NCI-H1092 treated with DMSO at 0.1 percent for 48 hours (cell line): ENCODE measurements at regions not wholly inside any gene's neighbourhood (a gene's known extent, or its start where the extent isn't known, plus 50 kb on each side); places are given as distances from the start of the nearest gene placed in this dataset.

Experiments
- DNase-seq: peaks from one replicate; lab custom pipeline; 2025; lab: John Stamatoyannopoulos, UW

DNA sequence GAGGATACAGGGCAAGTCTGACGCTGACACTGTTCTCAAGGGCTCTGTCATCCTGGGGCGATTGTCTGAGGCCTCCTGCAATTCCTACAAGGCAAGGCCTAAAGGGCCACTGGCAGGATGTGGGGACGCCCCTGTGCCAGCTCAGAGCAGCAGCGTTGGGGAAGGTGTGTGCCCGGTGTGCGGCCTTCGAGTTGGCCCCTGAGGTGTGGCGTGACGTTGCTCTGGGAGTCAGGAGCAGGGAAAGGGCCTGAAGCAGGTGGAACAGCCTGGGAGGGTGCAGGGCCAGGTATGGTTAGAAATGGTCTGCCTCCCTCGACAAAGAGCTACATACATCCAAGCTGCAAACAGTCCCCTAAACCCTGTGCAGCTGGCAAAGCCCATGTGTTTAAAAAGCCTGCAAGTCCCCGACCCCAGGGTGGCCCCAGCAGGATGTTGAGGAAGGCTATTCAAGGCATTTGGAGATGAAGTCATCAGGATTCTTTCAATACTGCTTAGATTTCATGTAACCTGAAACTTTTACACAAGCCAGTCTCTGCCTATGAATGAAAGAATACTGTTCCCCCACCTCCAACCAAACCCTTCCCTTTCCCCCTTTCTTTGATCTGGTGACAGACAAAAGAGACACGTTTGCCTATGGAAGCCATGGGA, 142.5 kb upstream of the TNS3 start:
- peak; percentile 2 for DNase-seq

DNA sequence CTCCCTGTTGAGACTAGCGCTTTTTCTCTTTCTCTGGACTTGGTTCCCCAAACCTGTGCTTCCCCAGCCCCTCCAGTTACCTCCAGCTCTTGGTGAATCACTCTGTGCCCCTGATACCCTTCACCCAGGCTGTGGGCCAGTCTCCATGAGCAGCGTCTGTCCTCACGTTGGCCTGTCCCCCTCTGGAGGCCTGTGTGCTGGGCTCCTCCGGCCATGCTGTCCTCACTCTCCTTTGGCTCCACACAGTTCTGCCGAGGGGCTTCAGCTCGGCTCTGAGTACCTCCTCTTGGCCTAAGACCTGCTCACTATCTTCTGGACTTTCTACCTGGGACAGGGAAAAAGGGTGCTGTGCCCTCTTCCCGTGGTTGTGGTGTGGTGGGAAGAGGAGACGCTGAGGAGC, 140.2 kb upstream of the TNS3 start:
- DNase-seq = no peak

DNA sequence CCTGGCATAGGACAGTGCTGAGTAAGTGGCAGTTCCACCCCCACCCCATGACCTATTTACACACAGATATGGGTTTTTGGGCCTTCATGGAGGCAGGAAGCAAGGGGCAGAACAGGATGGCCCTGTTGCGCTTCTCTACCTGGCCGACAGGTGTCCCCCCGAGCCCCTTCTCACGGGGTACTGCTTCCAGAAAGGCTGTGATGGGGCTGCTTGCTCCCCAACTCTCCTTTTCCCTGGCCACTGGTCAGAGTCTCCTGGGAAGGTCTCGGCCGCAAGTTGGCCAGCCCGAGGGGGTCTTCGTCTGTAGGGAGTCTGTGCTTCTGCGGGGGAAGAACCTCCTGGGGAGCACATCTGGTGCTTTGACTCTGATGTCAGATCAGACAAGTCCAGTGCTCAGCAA, 139.8 kb upstream of the TNS3 start:
- no peak for DNase-seq

DNA sequence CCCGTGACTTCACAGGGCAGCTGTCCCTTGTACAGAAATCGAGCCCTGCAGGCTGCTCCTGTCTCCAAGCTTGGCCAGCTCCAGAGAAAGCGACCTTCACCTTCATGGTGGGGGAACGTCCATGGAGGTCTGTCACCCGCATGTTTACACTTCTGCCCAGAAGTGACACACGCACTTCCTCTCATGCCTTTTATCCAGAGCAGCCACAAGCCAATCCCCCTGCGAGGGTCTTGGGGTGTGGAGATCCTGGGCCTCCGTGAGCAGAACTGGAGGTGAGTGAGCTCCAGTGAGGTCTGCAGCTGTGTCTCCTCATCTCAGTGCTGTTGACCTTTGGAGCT, 139.0 kb upstream of the TNS3 start:
- no peak for DNase-seq

DNA sequence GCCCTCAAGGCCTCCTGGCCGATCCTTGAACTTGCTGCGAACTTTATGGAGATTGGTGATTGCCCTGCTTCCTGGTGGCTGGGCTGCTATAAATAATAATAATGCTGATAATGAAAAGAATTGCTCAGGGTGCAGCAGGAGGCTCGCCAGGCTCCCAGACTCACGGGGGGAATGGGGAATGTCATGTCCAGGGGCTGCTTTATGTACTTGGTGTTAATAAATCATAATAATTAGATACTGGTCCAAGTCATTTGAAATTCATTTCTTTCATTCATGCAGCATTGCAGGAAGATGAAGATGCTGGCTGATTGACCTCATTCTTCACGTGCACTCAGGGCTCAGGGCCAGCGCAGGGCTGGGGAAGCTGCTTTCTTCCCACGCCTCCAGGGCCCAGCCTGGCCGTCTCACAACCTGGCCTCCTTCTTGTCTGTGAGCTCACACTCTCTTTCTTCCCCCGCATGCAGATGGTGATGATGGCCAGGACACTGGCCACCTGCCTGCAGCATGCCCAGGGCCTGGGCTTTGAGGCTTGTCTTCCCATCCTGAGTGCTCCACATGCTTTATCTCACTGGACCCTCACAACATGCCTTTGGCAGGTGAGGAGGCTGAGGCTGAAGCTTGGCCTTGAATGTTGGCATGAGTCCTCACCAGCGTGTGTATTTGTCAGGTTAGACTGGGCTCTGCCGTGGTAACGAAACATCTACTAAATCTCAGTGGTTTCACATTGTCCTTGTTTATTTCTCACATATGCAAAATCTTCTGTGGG, 138.4 kb upstream of the TNS3 start:
- no peak for DNase-seq

DNA sequence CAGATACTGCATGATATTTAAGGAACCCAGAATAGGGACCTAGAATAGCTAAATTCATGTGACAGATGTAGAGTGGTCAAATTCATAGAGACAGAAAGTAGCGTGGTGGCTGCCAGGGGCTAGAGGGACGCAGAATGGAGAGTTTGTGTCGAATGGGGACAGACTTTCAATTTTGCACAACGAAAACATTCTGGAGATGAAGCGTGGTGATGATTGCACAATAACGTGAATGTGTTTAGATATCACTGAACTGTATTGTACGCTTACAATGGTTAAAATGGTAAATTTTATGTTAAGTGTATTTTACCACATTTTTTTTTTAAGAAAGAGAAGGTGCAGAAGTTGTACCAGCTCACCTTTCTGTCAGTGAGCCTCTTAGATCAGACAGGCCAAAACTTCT, 137.8 kb upstream of the TNS3 start:
- no peak for DNase-seq

DNA sequence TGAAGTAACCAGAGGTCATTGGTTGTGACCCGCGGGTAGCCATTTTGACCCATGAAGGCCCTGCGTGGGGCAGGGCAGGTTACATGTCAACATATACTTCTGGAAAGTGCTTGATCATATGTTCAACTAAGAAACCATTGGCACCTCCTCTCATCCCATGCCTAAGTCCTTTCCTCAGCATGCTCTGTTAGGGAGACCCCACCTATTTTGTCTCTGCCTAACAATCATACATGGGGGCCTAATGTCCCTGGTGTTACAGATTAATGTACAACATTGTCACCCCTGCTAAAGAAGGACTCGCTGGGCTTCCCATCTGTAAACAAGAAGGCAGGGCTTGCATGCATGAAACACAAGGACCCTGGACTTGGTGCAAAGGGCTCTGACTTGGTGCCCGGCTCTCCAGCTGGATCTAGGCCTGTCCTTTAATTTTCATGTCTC, 133.7 kb upstream of the TNS3 start:
- no peak for DNase-seq

DNA sequence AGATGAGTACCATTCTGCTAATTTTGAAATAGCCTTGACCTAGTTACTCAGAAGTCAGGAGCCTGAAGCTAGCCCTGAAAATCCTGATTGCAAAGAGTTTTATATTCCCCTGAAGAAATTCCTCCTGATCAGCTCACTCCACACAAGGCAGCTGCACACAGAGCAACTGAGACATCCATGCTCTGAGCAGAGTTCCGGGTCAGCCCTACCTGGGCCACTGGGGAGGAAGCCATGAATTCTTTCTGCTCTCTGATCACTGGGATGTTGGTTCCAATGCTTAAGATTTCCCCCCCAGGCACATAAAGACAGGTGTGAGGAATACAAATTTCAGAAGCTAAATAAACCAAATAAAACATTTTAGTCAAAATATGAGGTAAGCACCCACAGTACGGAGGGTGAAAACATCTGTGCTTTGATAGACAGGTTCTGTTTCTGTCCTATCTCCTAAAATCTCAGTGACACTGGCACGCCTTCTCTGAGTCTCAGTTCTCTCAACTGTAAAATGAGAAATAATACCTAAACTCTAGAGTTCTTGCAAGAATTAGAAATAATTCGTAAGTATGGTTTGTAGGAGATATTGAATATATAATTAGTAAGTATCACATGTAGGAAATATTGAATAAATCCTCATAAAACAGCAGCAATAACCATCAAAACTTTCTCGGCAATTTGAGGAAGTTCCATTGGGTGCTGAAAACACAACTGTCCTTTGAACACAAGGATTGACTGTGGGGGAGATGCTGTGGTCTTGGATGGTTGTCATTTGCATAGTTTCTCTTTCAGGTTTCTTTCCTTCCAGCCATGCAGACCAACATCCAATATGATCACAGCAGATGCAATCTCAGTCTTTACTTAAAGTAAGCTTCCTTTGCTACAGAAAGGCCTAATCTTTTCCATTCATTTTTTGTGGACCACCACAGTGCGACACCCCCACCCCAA, 133.0 kb upstream of the TNS3 start:
- DNase-seq = no peak

DNA sequence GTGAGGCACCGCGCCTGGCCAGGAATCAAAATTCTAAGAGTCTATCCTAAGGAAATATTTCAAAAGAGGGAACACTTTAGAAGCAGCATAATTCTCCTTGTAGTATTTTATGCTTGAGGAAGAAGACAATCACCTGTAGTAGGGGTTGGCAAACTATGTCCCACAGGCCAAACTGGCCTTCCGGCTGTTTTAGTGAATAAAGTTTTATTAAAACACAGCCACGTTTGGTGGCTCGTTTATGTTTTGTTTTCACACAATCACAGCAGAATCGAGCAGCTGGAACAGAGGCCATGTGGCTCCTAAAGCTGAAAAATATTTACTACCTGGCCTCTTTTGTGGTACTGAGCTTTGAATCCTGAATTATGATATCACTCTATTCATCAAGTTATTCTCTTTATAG, 131.7 kb upstream of the TNS3 start:
- DNase-seq = no peak

DNA sequence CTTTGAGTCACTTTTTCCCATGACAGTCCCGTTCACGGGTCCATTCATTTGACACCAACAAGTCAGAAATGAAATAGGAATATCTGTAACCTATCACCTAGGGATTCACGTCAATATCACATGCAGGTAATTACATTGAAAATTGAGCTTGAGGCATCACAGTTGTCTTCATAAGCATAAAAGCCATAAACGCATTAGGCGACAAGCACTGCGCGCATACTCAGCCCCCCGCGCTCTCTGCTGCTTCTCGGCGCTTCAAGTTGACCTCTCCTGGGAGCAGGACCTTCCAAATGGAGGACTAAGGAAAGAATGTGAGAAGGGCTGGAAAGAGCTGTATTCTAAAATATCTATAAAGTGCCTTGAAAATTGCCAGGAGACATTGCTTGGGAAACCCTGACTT, 130.5 kb upstream of the TNS3 start:
- no peak for DNase-seq

DNA sequence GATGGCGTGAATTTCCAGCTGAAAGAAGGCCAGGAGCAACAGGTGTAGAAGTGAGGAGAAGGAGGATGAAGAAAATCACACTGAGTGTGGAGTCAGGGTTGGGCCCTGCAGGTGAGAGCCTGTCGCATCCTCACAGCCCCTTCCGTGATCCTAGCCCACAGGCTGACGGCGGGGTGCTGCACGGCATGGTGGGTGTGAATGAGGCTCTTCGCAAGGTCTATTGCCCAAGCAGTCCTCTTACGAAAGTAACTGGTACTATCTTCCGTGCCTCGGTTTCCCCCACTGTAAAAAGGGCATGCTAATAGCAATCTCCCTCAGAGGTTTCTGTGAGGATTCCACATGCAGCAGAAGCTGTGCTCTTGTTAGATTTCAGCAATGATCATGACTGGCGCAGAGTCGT, 129.9 kb upstream of the TNS3 start:
- DNase-seq = no peak

DNA sequence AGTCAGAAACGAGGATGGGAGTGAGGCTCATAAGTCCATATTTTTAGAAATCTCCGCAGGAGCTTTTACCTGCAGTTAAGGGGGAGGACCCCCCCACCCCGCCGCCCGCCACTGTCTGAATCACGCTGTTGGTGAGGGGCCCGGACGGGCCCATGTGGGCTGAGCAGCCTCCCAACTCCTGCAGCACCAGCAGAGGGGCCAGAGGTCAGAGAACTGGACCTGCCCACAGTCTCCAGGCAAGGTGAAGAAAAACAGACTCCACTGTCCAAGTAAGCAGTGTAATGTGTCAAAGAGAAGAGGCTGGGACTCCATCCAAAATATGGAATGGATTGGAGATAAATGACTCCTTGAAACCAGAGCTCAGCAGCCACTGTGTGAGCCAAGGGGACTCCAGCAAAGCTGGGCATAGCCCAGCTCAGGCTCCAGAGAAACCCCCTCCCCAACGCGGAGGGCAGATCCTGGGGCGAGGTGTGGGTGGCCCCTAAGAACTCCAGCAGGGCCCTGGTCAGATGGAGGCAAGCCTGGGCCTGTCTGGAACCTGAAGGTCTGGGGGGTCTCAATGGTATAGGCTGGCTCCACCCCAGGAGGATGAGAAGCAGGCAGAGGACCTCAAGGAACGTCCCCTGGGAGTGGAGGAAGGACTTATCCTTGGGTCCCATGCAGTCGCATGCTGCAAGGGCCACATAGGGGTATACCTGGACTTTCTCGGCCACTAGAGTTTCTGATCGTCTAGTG, 128.5 kb upstream of the TNS3 start:
- no peak for DNase-seq

DNA sequence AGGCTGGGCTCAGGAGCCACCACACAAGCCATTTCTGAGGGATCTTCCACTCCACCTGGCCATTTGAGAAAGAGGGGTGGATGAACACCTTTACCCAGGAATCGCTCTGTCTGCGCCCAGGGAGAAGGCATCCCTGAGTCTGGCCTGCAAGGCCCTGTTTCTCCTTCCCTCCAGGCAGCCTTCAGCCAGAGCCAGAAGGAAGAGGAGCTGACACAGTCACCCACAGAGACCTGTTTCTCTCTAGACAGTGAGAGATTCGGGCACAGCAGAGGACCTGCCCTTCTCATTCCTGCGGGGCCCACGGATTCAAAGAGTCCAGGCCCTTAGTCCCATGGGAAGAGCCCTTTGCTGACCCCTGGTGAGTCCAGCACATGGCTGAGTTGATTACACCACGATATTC, 127.5 kb upstream of the TNS3 start:
- no peak for DNase-seq

DNA sequence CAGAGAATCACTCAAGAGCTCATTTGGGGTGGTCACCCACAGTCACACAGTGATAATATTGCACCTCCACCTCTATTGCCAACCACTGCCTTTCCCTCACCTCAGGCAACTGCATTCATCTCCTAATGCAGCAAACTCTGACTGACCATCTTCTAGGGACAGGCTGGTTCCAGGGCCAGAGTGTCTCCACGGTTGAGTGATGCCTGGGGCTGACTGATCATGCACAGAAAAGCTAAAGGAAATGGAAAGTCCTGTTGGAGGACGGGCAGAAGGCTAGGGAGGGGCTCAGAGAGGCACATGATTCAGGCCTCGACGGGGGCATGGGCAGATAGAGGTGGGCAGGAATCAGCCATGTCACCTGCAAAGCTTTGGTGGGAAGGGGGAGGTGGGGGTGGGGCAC, 127.1 kb upstream of the TNS3 start:
- no peak for DNase-seq

DNA sequence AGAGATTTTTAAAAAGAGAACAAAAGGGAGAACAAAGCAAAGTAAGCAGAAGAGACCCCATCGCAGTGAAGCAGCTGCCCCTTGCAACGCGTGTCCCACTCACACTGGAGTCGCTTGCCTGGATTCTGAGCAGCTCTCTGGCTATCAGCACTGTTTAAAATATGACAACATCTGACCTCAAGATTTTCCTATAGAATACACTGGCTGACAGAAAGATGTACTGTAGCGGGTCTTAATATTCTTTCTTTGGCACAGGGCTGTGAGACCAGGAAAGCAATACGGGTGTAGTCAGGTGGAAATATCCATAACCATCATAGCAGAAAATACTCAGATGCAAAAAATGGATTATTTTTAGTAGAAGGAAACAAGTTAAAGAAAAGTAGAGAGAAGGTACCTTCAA, 125.7 kb upstream of the TNS3 start:
- DNase-seq = no peak

DNA sequence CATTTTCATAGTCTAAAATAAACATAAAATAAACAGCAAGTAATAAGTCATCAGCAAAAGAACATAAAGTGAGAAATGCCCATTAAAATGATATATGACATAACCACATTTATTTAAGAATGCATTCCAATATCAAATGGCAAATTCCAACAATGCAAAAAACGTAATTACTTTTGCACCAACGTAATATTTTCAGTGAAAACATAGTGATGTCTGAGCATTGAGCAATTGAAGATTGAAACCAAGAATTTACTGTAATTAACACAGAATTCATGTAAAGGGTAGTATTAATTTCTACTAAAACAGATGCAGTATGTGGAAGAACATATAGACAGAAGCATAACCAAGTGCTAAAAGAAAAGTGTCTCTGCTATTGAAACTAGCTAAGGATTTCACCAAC, 123.0 kb upstream of the TNS3 start:
- no peak for DNase-seq

DNA sequence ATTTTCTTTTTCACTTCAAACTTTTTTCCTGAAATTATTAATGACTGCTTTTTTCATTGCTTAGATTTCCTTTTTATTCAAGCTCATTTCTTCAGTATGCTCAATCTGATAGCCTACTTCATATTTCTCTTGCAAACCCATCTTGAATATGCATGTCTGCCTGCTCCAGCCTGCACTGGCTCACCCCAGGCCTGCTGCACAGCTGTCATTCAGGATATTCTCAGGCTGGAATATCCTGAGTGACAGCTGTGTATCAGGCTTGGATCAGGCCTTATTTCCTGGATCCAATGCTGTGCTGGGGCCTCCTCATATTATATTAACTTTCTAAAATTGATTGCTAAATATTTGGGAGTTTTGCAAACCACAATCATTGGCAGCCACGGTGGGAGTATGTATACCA, 120.2 kb upstream of the TNS3 start:
- DNase-seq = no peak

DNA sequence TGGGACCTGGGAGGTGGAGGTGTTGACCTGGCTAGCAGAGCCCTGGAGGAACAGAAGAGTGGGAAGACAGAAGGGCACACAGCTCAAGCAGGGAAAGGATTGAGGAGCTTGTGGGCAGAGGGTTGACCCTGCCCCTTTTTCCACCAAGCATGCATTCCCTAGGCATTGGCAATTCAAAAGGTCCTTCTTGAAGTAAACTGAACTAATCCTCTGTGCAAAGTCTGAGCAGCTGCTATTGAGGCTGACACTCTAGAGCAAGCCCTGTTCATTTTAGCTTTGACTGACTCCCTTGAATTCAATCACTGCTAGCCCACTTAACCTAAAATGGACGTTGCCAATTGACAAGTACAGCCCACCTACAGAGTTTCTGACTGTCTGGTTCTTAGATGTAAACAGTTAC, 116.5 kb upstream of the TNS3 start:
- no peak for DNase-seq

DNA sequence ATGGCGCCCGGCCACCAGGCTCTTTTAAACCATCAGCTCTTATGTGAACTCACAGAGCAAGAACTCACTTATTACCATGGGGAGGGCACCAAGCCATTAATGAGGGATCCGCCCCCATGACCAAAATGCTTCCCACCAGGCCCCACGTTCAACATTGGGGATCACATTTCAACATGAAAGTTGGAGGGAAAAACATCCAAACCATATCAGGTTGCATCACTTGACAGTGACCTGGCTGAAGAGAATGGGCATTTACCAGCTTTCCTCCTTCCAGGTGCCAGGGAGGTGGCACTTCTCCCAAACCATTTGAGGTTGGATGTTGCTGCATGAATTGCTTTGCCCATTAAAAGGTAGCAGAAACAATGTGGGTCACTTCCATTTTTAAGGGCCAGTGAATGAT, 115.6 kb upstream of the TNS3 start:
- no peak for DNase-seq

DNA sequence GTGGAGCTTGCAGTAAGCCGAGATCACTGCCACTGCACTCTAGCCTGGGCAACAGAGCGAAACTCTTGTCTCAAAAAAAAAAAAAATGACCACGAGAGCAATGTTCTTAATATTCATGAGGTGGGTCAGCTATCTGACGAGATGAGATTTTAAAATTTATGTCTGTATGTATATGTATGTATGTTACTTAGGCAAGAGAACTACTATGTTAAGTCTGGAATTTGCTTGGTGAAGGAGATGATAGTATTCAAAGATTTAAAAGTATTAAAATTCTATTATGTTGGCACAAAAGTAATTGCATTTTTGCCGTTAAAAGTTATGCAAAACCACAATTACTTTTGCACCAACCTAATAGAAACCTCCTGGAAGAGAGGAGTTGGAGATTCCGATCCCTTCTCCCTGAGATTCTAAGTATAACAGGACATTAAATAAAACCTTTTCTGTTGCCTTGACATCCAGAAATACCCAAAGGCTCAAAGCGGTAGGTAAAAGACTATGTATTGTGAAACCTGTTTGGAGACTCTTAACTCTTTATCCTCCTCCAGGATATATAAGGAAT, 114.3 kb upstream of the TNS3 start:
- DNase-seq = no peak

DNA sequence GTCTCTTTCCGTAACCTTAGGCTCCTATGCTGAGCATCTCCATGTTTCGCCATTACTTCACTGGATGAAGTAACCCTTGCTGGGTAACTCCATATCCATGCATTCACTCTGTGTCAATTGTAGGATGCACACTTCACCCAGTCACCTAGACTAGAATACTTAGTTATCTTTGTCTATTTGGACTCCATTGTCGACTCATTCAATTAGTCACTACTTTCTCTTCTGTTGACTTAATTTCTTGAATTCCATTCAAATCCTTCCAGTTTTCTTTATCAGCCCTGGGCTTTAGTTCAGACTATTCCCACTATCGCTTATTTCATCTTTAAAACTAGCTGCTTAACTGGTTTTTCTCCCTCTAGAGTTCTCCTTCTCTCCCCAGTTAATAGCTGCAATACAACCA, 111.3 kb upstream of the TNS3 start:
- DNase-seq = no peak

DNA sequence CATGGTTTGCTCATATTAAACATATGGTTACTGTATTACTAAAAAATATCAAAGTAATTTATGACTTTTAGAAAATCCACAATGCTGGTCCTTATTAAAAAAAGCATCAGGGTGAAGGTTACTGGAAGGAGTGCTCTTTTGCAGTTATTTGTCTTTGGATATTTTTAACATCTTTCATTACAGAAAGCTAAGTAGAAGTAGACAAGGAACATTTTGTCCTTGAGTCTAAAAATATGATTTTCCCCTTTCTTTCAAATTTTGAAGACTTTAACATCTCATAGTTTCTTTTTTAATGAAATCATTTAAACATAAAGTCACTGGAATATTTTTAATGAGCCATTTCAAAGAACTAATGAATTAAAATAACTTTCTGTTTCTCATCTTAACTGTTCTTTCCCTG, 110.1 kb upstream of the TNS3 start:
- no peak for DNase-seq
